Skeletal muscle tissue (tissue), 3 donors: ENCODE measurements at regions not wholly inside any gene's neighbourhood (a gene's known extent, or its start where the extent isn't known, plus 50 kb on each side); places are given as distances from the start of the nearest gene placed in this dataset.

Source experiments
- H3K27ac ChIP-seq: one replicate; pipeline ENCODE4 v1.7.0; 2013; ENCODE audit warnings: mild to moderate bottlenecking, low read depth, low read length, inconsistent platforms
- H3K27me3 ChIP-seq, 3 donors: one replicate each; pipeline ENCODE4 v1.7.0; 2013; ENCODE audit warnings: low read length in 3 of 3; ENCODE audit not compliant: control insufficient read depth in 3 of 3, insufficient read depth in 3 of 3
- H3K36me3 ChIP-seq, 3 donors: one replicate each; pipeline ENCODE4 v1.7.0; 2013; ENCODE audit warnings: low read length in 3 of 3; ENCODE audit not compliant: control insufficient read depth in 3 of 3, insufficient read depth in 3 of 3
- H3K4me1 ChIP-seq, 3 donors: one replicate each; pipeline ENCODE4 v1.7.0; 2013; ENCODE audit warnings: low read length in 3 of 3, mild to moderate bottlenecking in 3 of 3; ENCODE audit not compliant: control insufficient read depth in 3 of 3, insufficient read depth in 3 of 3
- H3K4me3 ChIP-seq, 3 donors: one replicate each; pipeline ENCODE4 v1.7.0; 2013; ENCODE audit warnings: low read length in 3 of 3
- H3K9ac ChIP-seq, 3 donors: one replicate each; pipeline ENCODE4 v1.7.0; 2013; ENCODE audit warnings: low read length in 3 of 3, mild to moderate bottlenecking in 3 of 3, moderate library complexity in 2 of 3, low read depth in 1 of 3
- H3K9me3 ChIP-seq, 3 donors: one replicate each; pipeline ENCODE4 v1.7.0; 2013; ENCODE audit warnings: low read length in 3 of 3; ENCODE audit not compliant: control insufficient read depth in 3 of 3
- donor health status: Osteomylitis.

DNA sequence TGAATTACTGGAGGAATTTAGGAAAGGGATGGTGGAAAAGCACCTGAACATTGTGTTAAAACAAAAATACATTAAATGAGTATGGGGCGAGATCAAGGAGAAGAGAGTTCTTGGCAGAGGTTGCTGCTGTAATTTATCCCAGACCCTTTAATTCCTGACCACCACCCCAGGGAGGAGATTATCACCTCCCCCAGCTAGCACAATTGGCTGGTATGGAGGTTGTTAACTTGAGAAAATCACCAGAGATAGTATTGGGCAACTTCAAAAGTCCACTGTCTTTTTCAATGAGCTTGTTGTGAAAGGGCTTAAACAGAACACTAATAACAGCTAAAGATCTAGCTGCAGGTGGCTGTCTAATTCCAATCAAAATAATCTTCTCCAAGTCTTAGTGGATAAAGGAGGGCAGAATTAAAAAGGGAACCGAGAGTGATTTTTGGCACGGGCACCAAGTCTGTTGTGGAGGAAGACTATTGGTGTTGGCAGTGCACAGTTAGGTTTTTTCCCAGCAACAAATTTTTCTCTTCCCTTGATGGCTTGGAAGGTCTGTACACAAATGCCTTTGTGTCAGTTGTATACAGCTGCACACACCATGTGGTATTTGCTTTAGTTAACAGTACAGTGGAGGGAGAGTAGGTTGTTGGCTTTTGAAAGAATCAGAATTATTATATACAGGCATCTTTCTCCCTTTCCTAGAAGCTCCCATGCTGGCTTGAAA is 289.5 kb downstream of the SLC4A3 start:
- Histone ChIP-seq H3K9ac (no peak overlapping the region), H3K27ac (no peak overlapping the region), H3K27me3 (no peaks in the 10 kb centered on the region), H3K4me3 (no peak overlapping the region), H3K4me1 (peaks cover 0 to 3% (median 0%) of the 10 kb centered on the region in 3 donors), H3K36me3 (no peaks in the 10 kb centered on the region), H3K9me3 (no peaks in the 10 kb centered on the region)

DNA sequence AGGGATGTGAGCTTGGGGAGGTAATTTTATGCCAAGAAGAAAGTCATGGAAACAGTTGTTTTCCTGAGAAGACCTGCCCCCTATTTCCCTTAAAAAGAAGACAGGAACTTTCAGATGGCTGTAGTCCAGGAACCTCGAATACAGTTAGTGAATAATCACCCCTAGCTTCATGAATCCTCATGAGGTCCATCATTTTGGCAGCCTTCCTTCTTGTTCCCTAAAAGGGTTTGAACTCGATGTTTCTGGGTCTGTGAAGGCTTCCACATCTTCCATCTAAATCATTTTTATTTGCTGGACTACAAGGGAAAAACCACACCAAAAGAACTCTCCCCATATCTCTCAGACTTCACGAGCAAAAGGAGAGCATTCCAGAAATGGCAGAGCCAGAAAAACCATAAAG is 290.8 kb downstream of the SLC4A3 start:
- Histone ChIP-seq H3K27ac (no peak overlapping the region), H3K27me3 (no peaks in the 10 kb centered on the region), H3K4me1 (no peaks in the 10 kb centered on the region), H3K4me3 (no peak overlapping the region), H3K36me3 (no peaks in the 10 kb centered on the region), H3K9ac (no peak overlapping the region), H3K9me3 (no peaks in the 10 kb centered on the region)

- H3K9ac ChIP-seq: no peak overlapping the region
- H3K9me3 ChIP-seq: no peaks in the 10 kb centered on the region
- H3K27me3 ChIP-seq: no peaks in the 10 kb centered on the region
- no peaks in the 10 kb centered on the region for H3K4me1 ChIP-seq
- H3K4me3 ChIP-seq: no peak overlapping the region
- no peaks in the 10 kb centered on the region for H3K36me3 ChIP-seq
- no peak overlapping the region for H3K27ac ChIP-seq
Observed at GRCh38 chr2:219918944-219919343, 291.5 kb downstream of the SLC4A3 start.

DNA sequence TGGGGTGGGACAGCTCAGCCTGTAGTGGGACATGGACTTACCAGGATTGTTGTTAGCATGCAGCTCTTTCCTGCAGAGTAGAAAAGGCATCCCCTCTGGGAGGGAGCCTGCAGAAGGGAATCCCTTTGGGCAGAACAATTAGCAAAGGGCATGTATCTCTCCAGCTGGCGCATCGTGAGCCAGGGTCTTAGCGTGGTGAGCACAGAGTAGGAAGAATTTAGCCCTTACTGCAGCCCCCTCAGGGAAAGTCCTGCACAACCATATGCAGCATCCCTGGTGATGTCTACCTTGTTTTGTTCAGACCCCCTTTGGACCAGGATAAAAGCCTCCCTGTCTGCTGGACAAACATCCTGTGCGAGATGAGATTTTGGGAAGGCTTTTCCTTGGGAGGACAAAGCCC is 292.1 kb downstream of the SLC4A3 start:
- Histone ChIP-seq H3K4me1 (no peaks in the 10 kb centered on the region), H3K4me3 (no peak overlapping the region)

DNA sequence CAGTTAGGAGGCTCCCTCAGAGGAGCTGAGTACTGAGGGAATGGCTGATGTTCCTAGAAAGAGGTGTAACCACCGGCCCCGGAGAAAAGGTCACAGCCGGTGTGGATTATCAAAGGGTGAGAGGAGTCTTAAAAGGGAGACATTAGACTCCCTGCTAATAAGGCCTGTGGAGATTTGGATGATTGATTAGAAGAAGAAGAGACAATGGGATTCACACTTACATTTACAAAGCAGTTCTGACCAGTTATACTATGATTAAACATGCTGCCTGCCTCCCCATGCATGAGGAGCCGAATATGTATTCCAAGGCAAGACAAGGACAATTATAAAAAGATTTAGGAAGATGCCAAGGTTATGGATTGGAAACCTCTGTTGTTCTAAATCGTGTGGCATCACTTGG is 302.4 kb downstream of the SLC4A3 start:
- Histone ChIP-seq H3K9ac (no peak overlapping the region), H3K27me3 (no peaks in the 10 kb centered on the region), H3K4me1 (no peaks in the 10 kb centered on the region), H3K9me3 (no peaks in the 10 kb centered on the region), H3K27ac (no peak overlapping the region), H3K4me3 (no peak overlapping the region), H3K36me3 (no peaks in the 10 kb centered on the region)

More for the DNA sequence above, 292.1 kb downstream of the SLC4A3 start:
- Histone ChIP-seq H3K9me3 (no peaks in the 10 kb centered on the region), H3K27me3 (no peaks in the 10 kb centered on the region), H3K9ac (no peak overlapping the region), H3K36me3 (no peaks in the 10 kb centered on the region), H3K27ac (no peak overlapping the region)

DNA sequence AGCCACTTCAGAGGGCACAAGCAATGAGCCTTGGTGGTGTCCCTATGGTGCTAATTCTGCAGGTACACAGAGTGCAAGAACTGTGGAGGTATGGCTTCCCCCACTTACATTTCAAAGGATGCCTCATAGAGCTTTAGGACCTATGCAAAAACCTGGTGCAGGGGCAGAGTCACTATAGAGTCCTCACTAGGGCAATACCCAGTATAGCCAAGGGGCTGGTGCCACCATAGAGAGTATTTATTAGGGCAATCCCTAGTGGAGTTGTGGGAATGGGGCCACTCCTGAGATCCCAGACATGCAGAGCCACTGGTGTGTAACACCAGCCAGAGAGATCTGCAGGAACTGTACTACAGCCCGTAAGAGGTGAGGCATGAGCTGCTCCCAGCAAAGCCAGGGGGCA is 312.2 kb downstream of the SLC4A3 start:
- Histone ChIP-seq H3K4me3 (no peak overlapping the region), H3K36me3 (no peaks in the 10 kb centered on the region), H3K27me3 (no peaks in the 10 kb centered on the region), H3K4me1 (no peaks in the 10 kb centered on the region), H3K27ac (no peak overlapping the region), H3K9me3 (no peaks in the 10 kb centered on the region), H3K9ac (no peak overlapping the region)

DNA sequence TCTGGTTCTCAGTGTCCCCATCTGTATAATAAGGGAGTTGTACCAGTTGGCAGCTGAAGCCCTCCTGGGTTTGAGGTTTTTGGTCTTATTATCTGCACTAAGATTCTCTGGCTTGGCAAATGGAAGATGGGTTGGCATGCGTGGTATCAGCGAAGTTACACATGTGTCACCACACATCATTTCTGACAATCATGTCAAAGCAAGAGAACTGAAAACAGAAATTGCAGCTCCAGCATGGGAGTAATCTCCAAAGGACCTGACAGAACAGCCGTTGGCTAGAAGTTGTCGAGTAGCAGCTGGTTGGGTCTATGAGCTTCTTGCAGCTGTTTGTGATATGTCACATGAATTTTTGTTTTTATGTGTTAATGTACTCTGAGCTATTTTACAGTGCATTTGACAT is 317.4 kb downstream of the SLC4A3 start:
- H3K9me3 ChIP-seq: no peaks in the 10 kb centered on the region

GRCh38 chr2:219946021-219946420 is 318.6 kb downstream of the SLC4A3 start:
- Histone ChIP-seq H3K9me3 (no peaks in the 10 kb centered on the region), H3K4me1 (no peaks in the 10 kb centered on the region), H3K36me3 (no peaks in the 10 kb centered on the region), H3K27ac (no peak overlapping the region), H3K27me3 (peaks cover 0 to 4% (median 0%) of the 10 kb centered on the region in 3 donors), H3K4me3 (no peak overlapping the region), H3K9ac (no peak overlapping the region)

More for the DNA sequence above, 317.4 kb downstream of the SLC4A3 start:
- H3K36me3 ChIP-seq: no peaks in the 10 kb centered on the region
- H3K4me3 ChIP-seq: no peak overlapping the region
- H3K9ac ChIP-seq: no peak overlapping the region
- H3K27ac ChIP-seq: no peak overlapping the region
- H3K27me3 ChIP-seq: peaks cover 0 to 4% (median 0%) of the 10 kb centered on the region in 3 donors
- no peaks in the 10 kb centered on the region for H3K4me1 ChIP-seq

DNA sequence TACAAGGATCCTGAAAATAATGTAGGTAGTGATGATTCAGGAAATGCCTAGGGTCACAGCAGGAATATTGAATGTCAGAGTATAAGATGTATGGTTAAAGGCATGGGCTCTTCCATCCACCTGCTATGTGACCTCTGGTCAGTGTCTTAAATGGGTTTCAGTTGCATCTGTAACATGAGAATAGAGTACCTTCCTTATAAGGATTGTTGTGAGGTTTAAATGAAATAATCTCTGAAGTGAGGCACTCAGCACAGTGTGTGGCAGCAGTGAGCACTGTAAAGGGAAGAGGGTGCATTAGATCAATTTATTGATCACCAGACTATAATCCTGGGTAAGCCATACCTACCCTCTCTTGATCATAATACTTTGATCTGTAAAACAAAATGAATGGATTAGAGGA is 319.1 kb downstream of the SLC4A3 start:
- H3K9ac ChIP-seq: no peak overlapping the region
- H3K4me1 ChIP-seq: no peaks in the 10 kb centered on the region
- H3K4me3 ChIP-seq: no peak overlapping the region
- H3K9me3 ChIP-seq: no peaks in the 10 kb centered on the region
- H3K36me3 ChIP-seq: no peaks in the 10 kb centered on the region
- peaks cover 0 to 4% (median 0%) of the 10 kb centered on the region in 3 donors for H3K27me3 ChIP-seq
- no peak overlapping the region for H3K27ac ChIP-seq

- Histone ChIP-seq H3K9me3 (no peaks in the 10 kb centered on the region), H3K36me3 (no peaks in the 10 kb centered on the region), H3K4me1 (no peaks in the 10 kb centered on the region), H3K27me3 (peaks cover 0 to 4% (median 0%) of the 10 kb centered on the region in 3 donors), H3K27ac (no peak overlapping the region), H3K9ac (no peak overlapping the region), H3K4me3 (no peak overlapping the region)
Observed at GRCh38 chr2:219947575-219947974, 320.1 kb downstream of the SLC4A3 start.
